Neural cell (in vitro differentiated cells): ENCODE measurements at regions not wholly inside any gene's neighbourhood (a gene's known extent, or its start where the extent isn't known, plus 50 kb on each side); places are given as distances from the start of the nearest gene placed in this dataset.

ENCODE experiments used
- H2AFZ ChIP-seq: fragments of 200-600, 300-800 bp; sonication (generic), shearing (Covaris generic); 2 replicates; pipeline ENCODE4 v1.6.0; 2014; ENCODE audit warnings: low read depth, mild to moderate bottlenecking, antibody characterized with exemption, low read length, moderate library complexity
- H3F3A ChIP-seq: fragments of 200-600 bp; shearing (Covaris generic); 2 replicates; pipeline ENCODE4 v1.6.1; 2016; ENCODE audit warnings: mild to moderate bottlenecking, moderate library complexity, mixed read lengths, antibody characterized with exemption, low read length; ENCODE audit not compliant: insufficient read depth, poor library complexity, severe bottlenecking
- H3K27ac ChIP-seq: fragments of 200-600, 300-800 bp; sonication (generic), shearing (Covaris generic); 2 replicates; pipeline ENCODE4 v1.5.1; 2014; ENCODE audit warnings: mild to moderate bottlenecking, low read length, moderate library complexity
- H3K27me3 ChIP-seq: fragments of 300-800, 200-600 bp; sonication (generic), shearing (Covaris generic); 2 replicates; pipeline ENCODE4 v1.6.0; 2014; ENCODE audit warnings: mild to moderate bottlenecking, low read depth, low read length, moderate library complexity; ENCODE audit not compliant: insufficient read depth
- H3K36me3 ChIP-seq: fragments of 300-800, 200-600 bp; sonication (generic), shearing (Covaris generic); 2 replicates; pipeline ENCODE4 v1.5.1; 2014; ENCODE audit warnings: mild to moderate bottlenecking, antibody characterized with exemption, low read length, moderate library complexity; ENCODE audit not compliant: insufficient read depth
- H3K4me2 ChIP-seq: fragments of 300-800, 200-600 bp; sonication (generic), shearing (Covaris generic); 2 replicates; pipeline ENCODE4 v1.6.0; 2014; ENCODE audit warnings: mild to moderate bottlenecking, low read length
- H3K4me3 ChIP-seq: fragments of 300-800, 200-600 bp; sonication (generic), shearing (Covaris generic); 2 replicates; pipeline ENCODE4 v1.5.1; 2014; ENCODE audit warnings: mild to moderate bottlenecking, low read length, moderate library complexity
- H3K79me2 ChIP-seq: fragments of 200-600 bp; shearing (Covaris generic); replicated peaks from 2 replicates; pipeline ENCODE4 v1.6.0; 2014; ENCODE audit warnings: mild to moderate bottlenecking, low read length, moderate library complexity; ENCODE audit not compliant: insufficient read depth
- H3K9ac ChIP-seq: fragments of 300-800, 200-600 bp; sonication (generic), shearing (Covaris generic); 2 replicates; pipeline ENCODE4 v1.6.1; 2016; ENCODE audit warnings: mild to moderate bottlenecking, low read length, mixed read lengths
- H3K9me2 ChIP-seq: fragments of 200-600 bp; shearing (Covaris generic); 2 replicates; pipeline ENCODE4 v1.6.1; 2016; ENCODE audit warnings: mild to moderate bottlenecking, low read length, mixed read lengths; ENCODE audit not compliant: insufficient read depth
- H3K9me3 ChIP-seq: fragments of 200-600, 300-800 bp; sonication (generic), shearing (Covaris generic); 2 replicates; pipeline ENCODE4 v1.6.1; 2016; ENCODE audit warnings: mild to moderate bottlenecking, mixed run types, low read length, moderate library complexity, mixed read lengths
- H4K20me1 ChIP-seq: fragments of 200-600 bp; shearing (Covaris generic); 2 replicates; pipeline ENCODE4 v1.6.1; 2016; ENCODE audit warnings: mild to moderate bottlenecking, mixed run types; ENCODE audit not compliant: insufficient read depth
- EP300 ChIP-seq: fragments of 450-650 bp; conservative IDR thresholded peaks from 2 replicates; pipeline ENCODE4 v1.6.1; 2014; ENCODE audit warnings: antibody characterized with exemption, mild to moderate bottlenecking, moderate library complexity; ENCODE audit not compliant: poor library complexity, severe bottlenecking
- EZH2 ChIP-seq: fragments of 200-600, 300-800 bp; shearing (Covaris generic), sonication (generic); IDR thresholded peaks from 2 replicates; pipeline ENCODE4 v1.6.1; 2014; ENCODE audit warnings: antibody characterized with exemption, low read length, borderline replicate concordance, mild to moderate bottlenecking; ENCODE audit not compliant: insufficient read depth, poor library complexity, severe bottlenecking
- MXI1 ChIP-seq: fragments of 450-650 bp; conservative IDR thresholded peaks from 2 replicates; pipeline ENCODE4 v1.6.1; 2014; ENCODE audit warnings: antibody characterized with exemption, mild to moderate bottlenecking; ENCODE audit not compliant: poor library complexity, severe bottlenecking
- POLR2AphosphoS5 ChIP-seq: IDR thresholded peaks from 2 replicates; pipeline ENCODE4 v1.6.1; 2012
- RAD21 ChIP-seq: fragments of 450-650 bp; conservative IDR thresholded peaks from 2 replicates; pipeline ENCODE4 v1.6.1; 2014; ENCODE audit warnings: antibody characterized with exemption, mild to moderate bottlenecking, moderate library complexity
- SMC3 ChIP-seq: fragments of 450-650 bp; conservative IDR thresholded peaks from 2 replicates; pipeline ENCODE4 v1.6.1; 2014; ENCODE audit warnings: antibody characterized with exemption, mild to moderate bottlenecking, moderate library complexity; ENCODE audit not compliant: poor library complexity
- TAF1 ChIP-seq: IDR thresholded peaks from 2 replicates; pipeline ENCODE4 v1.6.1; 2012; ENCODE audit warnings: low read depth
- TF ChIP-seq, protein P1 (sequence below): IDR thresholded peaks from 2 replicates; pipeline ENCODE4 v1.6.1; 2012; ENCODE audit warnings: borderline replicate concordance
- TF ChIP-seq, protein P2 (sequence below): fragments of 450-650 bp; IDR thresholded peaks from 2 replicates; pipeline ENCODE4 v1.5.1; 2014; ENCODE audit warnings: antibody characterized with exemption, mild to moderate bottlenecking, moderate library complexity; ENCODE audit not compliant: poor library complexity, severe bottlenecking

DNA sequence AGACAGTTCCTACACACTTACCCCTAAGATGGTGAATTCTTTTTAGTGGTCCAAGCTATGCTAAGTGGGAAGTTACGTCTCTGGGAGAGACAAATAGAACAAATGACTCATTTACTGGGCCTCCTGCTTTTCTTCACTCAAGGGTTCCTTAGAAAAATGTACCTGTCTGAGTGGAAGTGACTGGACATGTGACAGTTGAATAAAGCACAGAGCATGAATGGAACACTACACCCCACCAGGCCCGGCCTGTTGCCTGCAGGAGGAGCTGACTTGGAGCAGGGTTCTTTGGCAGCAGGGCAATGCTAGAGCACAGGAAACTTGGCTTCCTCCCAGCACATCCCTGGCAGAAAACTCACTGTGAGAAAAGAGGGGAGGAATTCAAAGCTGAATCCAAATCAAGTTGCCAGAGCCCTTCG is 451.0 kb upstream of the SETBP1 start:
- Histone ChIP-seq H3K4me2 (no peak overlapping the region), H4K20me1 (no peaks in the 10 kb centered on the region), H3K9me3 (no peaks in the 10 kb centered on the region), H3K79me2 (no peaks in the 10 kb centered on the region), H3K9ac (no peak overlapping the region), H3K27ac (no peak overlapping the region), H3K36me3 (no peaks in the 10 kb centered on the region), H3K4me3 (no peak overlapping the region), H3F3A (no peaks in the 10 kb centered on the region), H2AFZ (no peak overlapping the region), H3K27me3 (no peaks in the 10 kb centered on the region), H3K9me2 (no peaks in the 10 kb centered on the region)
- no peak for TF ChIP-seq POLR2AphosphoS5
- TF ChIP-seq, protein P1, sequence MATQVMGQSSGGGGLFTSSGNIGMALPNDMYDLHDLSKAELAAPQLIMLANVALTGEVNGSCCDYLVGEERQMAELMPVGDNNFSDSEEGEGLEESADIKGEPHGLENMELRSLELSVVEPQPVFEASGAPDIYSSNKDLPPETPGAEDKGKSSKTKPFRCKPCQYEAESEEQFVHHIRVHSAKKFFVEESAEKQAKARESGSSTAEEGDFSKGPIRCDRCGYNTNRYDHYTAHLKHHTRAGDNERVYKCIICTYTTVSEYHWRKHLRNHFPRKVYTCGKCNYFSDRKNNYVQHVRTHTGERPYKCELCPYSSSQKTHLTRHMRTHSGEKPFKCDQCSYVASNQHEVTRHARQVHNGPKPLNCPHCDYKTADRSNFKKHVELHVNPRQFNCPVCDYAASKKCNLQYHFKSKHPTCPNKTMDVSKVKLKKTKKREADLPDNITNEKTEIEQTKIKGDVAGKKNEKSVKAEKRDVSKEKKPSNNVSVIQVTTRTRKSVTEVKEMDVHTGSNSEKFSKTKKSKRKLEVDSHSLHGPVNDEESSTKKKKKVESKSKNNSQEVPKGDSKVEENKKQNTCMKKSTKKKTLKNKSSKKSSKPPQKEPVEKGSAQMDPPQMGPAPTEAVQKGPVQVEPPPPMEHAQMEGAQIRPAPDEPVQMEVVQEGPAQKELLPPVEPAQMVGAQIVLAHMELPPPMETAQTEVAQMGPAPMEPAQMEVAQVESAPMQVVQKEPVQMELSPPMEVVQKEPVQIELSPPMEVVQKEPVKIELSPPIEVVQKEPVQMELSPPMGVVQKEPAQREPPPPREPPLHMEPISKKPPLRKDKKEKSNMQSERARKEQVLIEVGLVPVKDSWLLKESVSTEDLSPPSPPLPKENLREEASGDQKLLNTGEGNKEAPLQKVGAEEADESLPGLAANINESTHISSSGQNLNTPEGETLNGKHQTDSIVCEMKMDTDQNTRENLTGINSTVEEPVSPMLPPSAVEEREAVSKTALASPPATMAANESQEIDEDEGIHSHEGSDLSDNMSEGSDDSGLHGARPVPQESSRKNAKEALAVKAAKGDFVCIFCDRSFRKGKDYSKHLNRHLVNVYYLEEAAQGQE: no peak
- TF ChIP-seq EP300: no peak
- TF ChIP-seq, protein P2, sequence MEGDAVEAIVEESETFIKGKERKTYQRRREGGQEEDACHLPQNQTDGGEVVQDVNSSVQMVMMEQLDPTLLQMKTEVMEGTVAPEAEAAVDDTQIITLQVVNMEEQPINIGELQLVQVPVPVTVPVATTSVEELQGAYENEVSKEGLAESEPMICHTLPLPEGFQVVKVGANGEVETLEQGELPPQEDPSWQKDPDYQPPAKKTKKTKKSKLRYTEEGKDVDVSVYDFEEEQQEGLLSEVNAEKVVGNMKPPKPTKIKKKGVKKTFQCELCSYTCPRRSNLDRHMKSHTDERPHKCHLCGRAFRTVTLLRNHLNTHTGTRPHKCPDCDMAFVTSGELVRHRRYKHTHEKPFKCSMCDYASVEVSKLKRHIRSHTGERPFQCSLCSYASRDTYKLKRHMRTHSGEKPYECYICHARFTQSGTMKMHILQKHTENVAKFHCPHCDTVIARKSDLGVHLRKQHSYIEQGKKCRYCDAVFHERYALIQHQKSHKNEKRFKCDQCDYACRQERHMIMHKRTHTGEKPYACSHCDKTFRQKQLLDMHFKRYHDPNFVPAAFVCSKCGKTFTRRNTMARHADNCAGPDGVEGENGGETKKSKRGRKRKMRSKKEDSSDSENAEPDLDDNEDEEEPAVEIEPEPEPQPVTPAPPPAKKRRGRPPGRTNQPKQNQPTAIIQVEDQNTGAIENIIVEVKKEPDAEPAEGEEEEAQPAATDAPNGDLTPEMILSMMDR: no peak
- TF ChIP-seq EZH2: no peak
- no peak for TF ChIP-seq TAF1
- no peak for TF ChIP-seq SMC3
- TF ChIP-seq RAD21: no peak
- no peak for TF ChIP-seq MXI1

DNA sequence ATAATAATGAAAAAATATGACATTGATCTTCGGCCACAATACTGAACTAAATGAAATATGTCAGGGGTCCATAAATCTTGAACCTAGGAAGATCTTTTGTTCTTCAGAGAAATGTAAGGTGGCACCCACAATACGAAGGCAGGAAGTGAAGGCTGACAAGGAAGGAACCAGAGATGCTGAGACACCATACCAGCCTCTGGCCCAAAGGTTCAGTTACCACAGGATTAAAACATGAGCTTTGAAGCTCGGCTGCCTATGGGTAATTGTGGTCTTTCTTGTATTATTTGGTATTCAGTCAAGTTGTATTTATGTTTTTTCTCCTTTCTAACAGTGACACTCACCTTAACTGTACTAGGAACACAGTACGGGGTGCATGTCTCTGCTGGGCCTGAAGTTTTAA is 448.8 kb upstream of the SETBP1 start:
- H3F3A ChIP-seq: no peaks in the 10 kb centered on the region
- H3K9me3 ChIP-seq: no peaks in the 10 kb centered on the region
- no peaks in the 10 kb centered on the region for H3K27me3 ChIP-seq
- H4K20me1 ChIP-seq: no peaks in the 10 kb centered on the region
- TF ChIP-seq EP300 (no peak), MXI1 (no peak), SMC3 (no peak), EZH2 (no peak), RAD21 (no peak), POLR2AphosphoS5 (no peak), TAF1 (no peak)
- TF ChIP-seq, protein P1: no peak
- TF ChIP-seq, protein P2: no peak
- no peak overlapping the region for H3K27ac ChIP-seq
- no peaks in the 10 kb centered on the region for H3K9me2 ChIP-seq
- H3K4me3 ChIP-seq: no peak overlapping the region
- H3K79me2 ChIP-seq: no peaks in the 10 kb centered on the region
- H3K9ac ChIP-seq: no peak overlapping the region
- no peak overlapping the region for H3K4me2 ChIP-seq
- H3K36me3 ChIP-seq: no peaks in the 10 kb centered on the region
- H2AFZ ChIP-seq: no peak overlapping the region
